ENCODE measurements at regions not wholly inside any gene's neighbourhood (a gene's known extent, or its start where the extent isn't known, plus 50 kb on each side); places are given as distances from the start of the nearest gene placed in this dataset.

- TF ChIP-seq POLR2AphosphoS5 (IDR thresholded peaks at IDR 0.05; ENCODE audit: low read depth) (no peak), REST (IDR thresholded peaks at IDR 0.05; ENCODE audit: insufficient replicate concordance, low read depth) (no peak), CTCF (IDR thresholded peaks at IDR 0.05; ENCODE audit: insufficient read depth, low read length) (no peak), SPI1 (IDR thresholded peaks at IDR 0.05; ENCODE audit: borderline replicate concordance, low read depth) (no peak), GABPA (IDR thresholded peaks at IDR 0.05; ENCODE audit: low read depth) (no peak)
- Histone ChIP-seq H3K27ac (replicated peaks) (no peak overlapping the region), H3K4me3 (replicated peaks; ENCODE audit: insufficient read depth, low read length) (no peak overlapping the region), H3K27me3 (ENCODE audit: insufficient read depth, poor library complexity, severe bottlenecking) (no peaks in the 10 kb centered on the region)
- DNase-seq (ENCODE audit: low read depth in 1 of 2, low spot score in 1 of 2), result no peak
Measured at GRCh38 chr14:83706231-83706954, 1823.6 kb upstream of the FLRT2 start.

GRCh38 chr14:83707056-83707455 is 1822.9 kb upstream of the FLRT2 start:
- Histone ChIP-seq H3K4me3 (replicated peaks; ENCODE audit: insufficient read depth, low read length) (no peak overlapping the region), H3K27ac (replicated peaks) (no peak overlapping the region), H3K27me3 (ENCODE audit: insufficient read depth, poor library complexity, severe bottlenecking) (no peaks in the 10 kb centered on the region)
- TF ChIP-seq POLR2AphosphoS5 (IDR thresholded peaks at IDR 0.05; ENCODE audit: low read depth) (no peak), SPI1 (IDR thresholded peaks at IDR 0.05; ENCODE audit: borderline replicate concordance, low read depth) (no peak), CTCF (IDR thresholded peaks at IDR 0.05; ENCODE audit: insufficient read depth, low read length) (no peak), GABPA (IDR thresholded peaks at IDR 0.05; ENCODE audit: low read depth) (no peak), REST (IDR thresholded peaks at IDR 0.05; ENCODE audit: insufficient replicate concordance, low read depth) (no peak)
- no peak for DNase-seq (ENCODE audit: low read depth in 1 of 2, low spot score in 1 of 2)

GRCh38 chr14:83709116-83709515 is 1820.8 kb upstream of the FLRT2 start:
- no peaks in the 10 kb centered on the region for H3K27me3 ChIP-seq (ENCODE audit: insufficient read depth, poor library complexity, severe bottlenecking)
- TF ChIP-seq REST (IDR thresholded peaks at IDR 0.05; ENCODE audit: insufficient replicate concordance, low read depth), result no peak
- no peak for TF ChIP-seq CTCF (IDR thresholded peaks at IDR 0.05; ENCODE audit: insufficient read depth, low read length)
- no peak for TF ChIP-seq GABPA (IDR thresholded peaks at IDR 0.05; ENCODE audit: low read depth)
- TF ChIP-seq POLR2AphosphoS5 (IDR thresholded peaks at IDR 0.05; ENCODE audit: low read depth), result no peak
- no peak for TF ChIP-seq SPI1 (IDR thresholded peaks at IDR 0.05; ENCODE audit: borderline replicate concordance, low read depth)
- no peak for DNase-seq (ENCODE audit: low read depth in 1 of 2, low spot score in 1 of 2)

More at GRCh38 chr14:83709116-83709515, 1820.8 kb upstream of the FLRT2 start:
- H3K27ac ChIP-seq (replicated peaks), result no peak overlapping the region
- no peak overlapping the region for H3K4me3 ChIP-seq (replicated peaks; ENCODE audit: insufficient read depth, low read length)
